ENCODE measurements at regions not wholly inside any gene's neighbourhood (a gene's known extent, or its start where the extent isn't known, plus 50 kb on each side); places are given as distances from the start of the nearest gene placed in this dataset.
"Not testable (repeated sequence)": the region's sequence is repeated elsewhere in the genome, so short reads cannot be mapped to it uniquely, and the experiment has no call there.

DNA sequence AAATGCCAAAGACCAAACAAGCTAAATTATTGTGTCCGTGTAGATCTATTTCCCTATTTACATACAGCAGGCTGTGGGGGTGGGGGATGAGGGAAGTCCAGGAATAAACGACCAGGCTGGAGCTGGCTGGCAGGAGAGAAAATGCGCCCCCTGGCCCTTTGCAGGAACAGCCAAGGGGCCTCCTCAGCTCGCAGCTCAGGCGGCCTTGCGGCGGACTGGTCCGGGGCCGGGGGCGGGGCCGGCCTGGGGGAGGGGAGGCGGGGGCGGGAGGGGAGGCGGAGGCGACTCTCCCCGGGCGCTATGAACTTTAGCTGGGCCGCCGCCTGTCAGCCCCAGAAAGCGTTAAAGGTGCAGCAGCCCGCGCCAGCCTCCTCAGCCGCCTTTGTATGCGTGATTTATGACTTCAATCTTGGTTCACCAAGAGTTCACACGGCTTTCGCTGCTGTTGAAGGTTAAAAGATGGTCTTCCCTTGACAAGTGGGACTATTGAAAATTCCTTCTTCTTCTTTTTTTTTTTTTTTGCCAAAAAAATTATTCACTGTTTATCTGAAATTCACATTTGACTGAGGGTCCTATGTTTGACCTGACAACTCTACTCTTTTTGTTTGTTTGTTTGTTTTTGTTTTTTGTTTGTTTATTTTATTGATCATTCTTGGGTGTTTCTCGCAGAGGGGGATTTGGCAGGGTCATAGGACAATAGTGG lies 967.0 kb upstream of the DEFB115 start:
- DNase-seq (ENCODE audit: low read depth); in situ Hi-C loops (cut with HindIII; ENCODE audit: low pct_unique_long_range_greater_than_20kb, low sequenced_read_pairs): not testable (repeated sequence)

DNA sequence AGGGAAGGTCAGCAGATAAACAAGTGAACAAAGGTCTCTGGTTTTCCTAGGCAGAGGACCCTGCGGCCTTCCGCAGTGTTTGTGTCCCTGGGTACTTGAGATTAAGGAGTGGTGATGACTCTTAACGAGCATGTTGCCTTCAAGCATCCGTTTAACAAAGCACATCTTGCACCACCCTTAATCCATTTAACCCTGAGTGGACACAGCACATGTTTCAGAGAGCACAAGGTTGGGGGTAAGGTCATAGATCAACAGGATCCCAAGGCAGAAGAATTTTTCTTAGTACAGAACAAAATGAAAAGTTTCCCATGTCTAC lies 966.4 kb upstream of the DEFB115 start:
- in situ Hi-C loops (cut with HindIII; ENCODE audit: low pct_unique_long_range_greater_than_20kb, low sequenced_read_pairs); DNase-seq (ENCODE audit: low read depth): not testable (repeated sequence)

DNA sequence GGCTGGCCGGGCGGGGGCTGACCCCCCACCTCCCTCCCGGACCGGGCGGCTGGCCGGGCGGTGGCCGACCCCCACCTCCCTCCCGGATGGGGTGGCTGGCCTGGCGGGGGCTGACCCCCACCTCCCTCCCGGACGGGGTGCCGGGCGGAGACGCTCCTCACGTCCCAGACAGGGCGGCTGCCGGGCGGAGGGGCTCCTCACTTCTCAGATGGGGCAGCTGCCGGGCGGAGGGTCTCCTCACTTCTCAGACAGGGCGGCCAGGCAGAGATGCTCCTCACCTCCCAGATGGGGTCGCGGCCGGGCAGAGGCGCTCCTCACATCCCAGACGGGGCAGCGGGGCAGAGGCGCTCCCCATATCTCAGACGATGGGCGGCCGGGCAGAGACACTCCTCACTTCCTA lies 965.8 kb upstream of the DEFB115 start:
- DNase-seq (ENCODE audit: low read depth); in situ Hi-C loops (cut with HindIII; ENCODE audit: low pct_unique_long_range_greater_than_20kb, low sequenced_read_pairs): not testable (repeated sequence)

DNA sequence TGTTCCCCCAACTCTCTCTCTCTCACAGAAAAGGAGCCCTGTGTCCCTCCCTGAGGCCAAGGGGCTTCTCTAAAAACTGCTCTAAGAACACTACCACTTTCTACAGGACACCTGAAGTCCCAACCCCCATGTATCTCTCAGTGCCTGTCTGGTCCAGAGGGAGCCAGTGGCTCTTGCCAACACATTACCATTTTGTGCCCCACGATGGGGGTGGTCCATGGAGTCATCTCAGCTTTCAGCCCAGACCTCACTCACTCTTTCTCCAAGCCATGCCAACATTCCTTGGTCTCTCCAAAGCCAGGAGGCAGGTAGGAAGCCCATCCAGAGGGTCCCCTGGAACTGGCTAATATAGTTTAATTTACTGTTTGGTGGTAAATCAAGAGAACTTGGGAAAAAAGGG lies 962.1 kb upstream of the DEFB115 start:
- DNase-seq (ENCODE audit: low read depth); in situ Hi-C loops (cut with HindIII; ENCODE audit: low pct_unique_long_range_greater_than_20kb, low sequenced_read_pairs): not testable (repeated sequence)

- DNase-seq (ENCODE audit: low read depth); in situ Hi-C loops (cut with HindIII; ENCODE audit: low pct_unique_long_range_greater_than_20kb, low sequenced_read_pairs): not testable (repeated sequence)
Observed at GRCh38 chr20:30295967-30296366, 961.5 kb upstream of the DEFB115 start.

- in situ Hi-C loops (cut with HindIII; ENCODE audit: low pct_unique_long_range_greater_than_20kb, low sequenced_read_pairs); DNase-seq (ENCODE audit: low read depth): not testable (repeated sequence)
Observed at GRCh38 chr20:30297878-30298595, 959.4 kb upstream of the DEFB115 start.

GRCh38 chr20:30300220-30300642 lies 957.2 kb upstream of the DEFB115 start:
- in situ Hi-C loops (cut with HindIII; ENCODE audit: low pct_unique_long_range_greater_than_20kb, low sequenced_read_pairs): not testable (repeated sequence)

GRCh38 chr20:30302786-30303185 lies 954.7 kb upstream of the DEFB115 start:
- DNase-seq (ENCODE audit: low read depth); in situ Hi-C loops (cut with HindIII; ENCODE audit: low pct_unique_long_range_greater_than_20kb, low sequenced_read_pairs): not testable (repeated sequence)

More at GRCh38 chr20:30300220-30300642, 957.2 kb upstream of the DEFB115 start:
- DNase-seq (ENCODE audit: low read depth): not testable (repeated sequence)

GRCh38 chr20:30309938-30310337 lies 947.5 kb upstream of the DEFB115 start:
- in situ Hi-C loops (cut with HindIII; ENCODE audit: low pct_unique_long_range_greater_than_20kb, low sequenced_read_pairs): not testable (repeated sequence)
- peak; percentile 6 for DNase-seq (ENCODE audit: low read depth)

- in situ Hi-C loops (cut with HindIII; ENCODE audit: low pct_unique_long_range_greater_than_20kb, low sequenced_read_pairs); DNase-seq (ENCODE audit: low read depth): not testable (repeated sequence)
Observed at GRCh38 chr20:30310385-30310784, 947.1 kb upstream of the DEFB115 start.

DNA sequence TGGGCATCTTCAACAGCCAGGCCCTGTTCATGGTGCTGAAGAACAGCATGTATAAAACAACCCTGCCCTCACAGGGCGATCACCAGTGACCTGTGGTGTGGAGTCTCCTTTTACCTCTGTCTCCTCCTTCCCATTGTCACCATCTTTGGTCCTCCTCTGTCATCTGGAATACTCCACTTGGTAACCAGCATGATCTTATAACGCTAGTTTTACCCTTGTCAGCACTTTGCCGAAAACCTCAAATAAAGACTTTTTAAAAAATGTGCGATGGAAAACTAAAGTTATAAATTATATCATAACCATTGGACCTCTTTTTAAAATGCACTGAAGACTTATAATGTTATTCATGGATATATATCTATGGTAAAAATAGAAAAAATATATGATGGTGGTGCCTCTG lies 945.2 kb upstream of the DEFB115 start:
- in situ Hi-C loops (cut with HindIII; ENCODE audit: low pct_unique_long_range_greater_than_20kb, low sequenced_read_pairs); DNase-seq (ENCODE audit: low read depth): not testable (repeated sequence)

GRCh38 chr20:30313660-30314059 lies 943.8 kb upstream of the DEFB115 start:
- in situ Hi-C loops (cut with HindIII; ENCODE audit: low pct_unique_long_range_greater_than_20kb, low sequenced_read_pairs); DNase-seq (ENCODE audit: low read depth): not testable (repeated sequence)

DNA sequence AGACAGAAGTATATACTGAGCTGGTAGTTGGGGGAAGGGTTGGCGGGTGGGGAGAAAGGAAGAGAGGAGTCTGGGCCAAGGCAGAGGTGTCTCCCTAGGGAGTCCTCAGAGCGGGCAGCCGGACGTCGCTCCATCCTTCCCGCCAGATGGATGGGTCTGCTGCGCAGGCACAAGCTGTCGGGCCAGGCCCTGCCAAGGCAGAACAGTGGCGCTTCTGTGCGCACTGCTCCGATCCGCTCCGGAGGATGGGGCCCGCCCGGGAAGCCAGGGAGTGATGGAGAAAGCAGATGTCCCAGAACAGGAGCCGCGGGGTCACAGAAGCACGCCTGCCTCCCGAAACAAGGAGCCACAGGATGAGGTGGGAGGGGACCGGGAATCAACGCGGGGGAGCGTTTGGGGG lies 941.4 kb upstream of the DEFB115 start:
- DNase-seq (ENCODE audit: low read depth); in situ Hi-C loops (cut with HindIII; ENCODE audit: low pct_unique_long_range_greater_than_20kb, low sequenced_read_pairs): not testable (repeated sequence)

DNA sequence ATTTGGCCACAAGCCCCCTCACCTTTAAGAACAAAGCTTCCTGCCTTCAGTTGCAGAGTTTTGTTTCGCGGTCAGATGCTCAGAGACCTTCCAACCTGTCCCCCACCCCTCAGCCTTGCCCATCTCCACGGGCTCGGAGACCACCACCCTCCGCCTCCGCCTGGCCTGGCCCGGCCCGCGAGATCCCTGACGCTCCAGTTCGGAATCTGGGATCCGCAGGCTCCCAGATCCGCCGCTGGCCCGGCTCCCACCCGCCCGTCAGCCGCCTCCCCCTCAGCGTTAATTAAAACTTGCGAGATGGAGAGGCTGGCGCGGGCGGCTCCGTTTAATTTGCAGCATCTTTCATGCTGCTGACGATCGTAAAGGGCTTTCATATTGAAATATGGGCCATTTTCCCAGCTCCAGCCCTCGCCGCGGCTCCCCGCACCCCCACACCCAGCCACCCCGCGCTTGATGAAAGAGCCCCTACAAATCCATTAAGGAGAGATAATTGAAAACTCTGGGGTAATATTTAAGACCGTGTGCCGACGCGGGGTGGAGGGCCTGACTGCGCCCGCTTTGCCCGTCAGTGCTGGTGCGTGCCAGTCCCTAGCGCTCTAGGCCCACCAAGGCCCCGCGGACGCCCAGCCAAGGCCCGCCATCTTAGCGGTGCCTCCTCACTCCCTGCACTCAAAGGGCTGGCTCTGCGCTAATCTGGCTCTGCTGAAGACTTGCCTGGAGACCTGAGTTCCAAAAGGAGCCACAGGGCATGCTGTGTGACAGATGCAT lies 940.7 kb upstream of the DEFB115 start:
- in situ Hi-C loops (cut with HindIII; ENCODE audit: low pct_unique_long_range_greater_than_20kb, low sequenced_read_pairs): not testable (repeated sequence)

GRCh38 chr20:30333744-30334143 lies 923.7 kb upstream of the DEFB115 start:
- in situ Hi-C loops (cut with HindIII; ENCODE audit: low pct_unique_long_range_greater_than_20kb, low sequenced_read_pairs); DNase-seq (ENCODE audit: low read depth): not testable (repeated sequence)

More for the DNA sequence above, 940.7 kb upstream of the DEFB115 start:
- not testable (repeated sequence) for DNase-seq (ENCODE audit: low read depth)

DNA sequence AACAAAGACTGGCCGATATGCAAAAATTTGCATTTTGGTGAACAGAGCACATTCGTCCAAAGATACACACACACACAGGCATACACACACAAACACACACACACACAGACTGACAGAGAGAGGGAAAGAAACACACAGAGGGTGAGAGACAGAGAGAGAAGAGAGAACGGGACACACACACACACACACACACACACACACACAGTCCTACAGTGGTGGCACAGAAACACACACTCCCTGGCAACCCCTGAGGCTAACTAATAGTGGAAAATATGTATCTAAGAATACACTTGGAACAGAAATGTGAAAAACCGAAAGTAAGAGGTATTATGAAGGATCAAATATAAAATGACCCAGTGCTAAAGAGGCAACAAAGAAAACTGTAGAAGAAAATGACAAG lies 919.9 kb upstream of the DEFB115 start:
- in situ Hi-C loops (cut with HindIII; ENCODE audit: low pct_unique_long_range_greater_than_20kb, low sequenced_read_pairs); DNase-seq (ENCODE audit: low read depth): not testable (repeated sequence)

- in situ Hi-C loops (cut with HindIII; ENCODE audit: low pct_unique_long_range_greater_than_20kb, low sequenced_read_pairs); DNase-seq (ENCODE audit: low read depth): not testable (repeated sequence)
Observed at GRCh38 chr20:30348932-30349331, 908.5 kb upstream of the DEFB115 start.

- in situ Hi-C loops (cut with HindIII; ENCODE audit: low pct_unique_long_range_greater_than_20kb, low sequenced_read_pairs); DNase-seq (ENCODE audit: low read depth): not testable (repeated sequence)
Observed at GRCh38 chr20:30356854-30357467, 900.5 kb upstream of the DEFB115 start.

Data from Caki2 (cell line).